ENCODE measurements at regions not wholly inside any gene's neighbourhood (a gene's known extent, or its start where the extent isn't known, plus 50 kb on each side); places are given as distances from the start of the nearest gene placed in this dataset.
"Not testable (repeated sequence)": the region's sequence is repeated elsewhere in the genome, so short reads cannot be mapped to it uniquely, and the experiment has no call there.

DNA sequence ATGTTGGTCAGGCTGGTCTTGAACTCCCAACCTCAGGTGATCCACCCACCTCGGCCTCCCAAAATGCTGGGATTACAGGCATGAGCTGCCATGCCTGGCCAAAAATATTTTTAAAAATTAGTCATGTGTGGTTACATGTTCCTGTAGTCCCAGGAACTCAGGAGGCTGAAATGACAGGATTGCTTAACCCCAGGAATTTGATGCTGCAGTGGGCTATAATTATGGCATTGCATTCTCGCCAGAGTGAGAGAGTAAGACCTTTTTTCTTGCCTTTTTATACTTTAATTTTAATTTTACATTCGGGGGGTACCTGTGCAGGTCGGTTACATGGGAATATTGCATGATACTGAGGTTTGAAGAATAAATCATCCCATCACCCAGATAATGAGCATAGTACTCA lies 86.6 kb upstream of the ZNF92 start:
- no peak for TF ChIP-seq EZH2phosphoT487 (IDR thresholded peaks at IDR 0.05; ENCODE audit: borderline replicate concordance, low read depth, low read length)
- TF ChIP-seq, protein P1, sequence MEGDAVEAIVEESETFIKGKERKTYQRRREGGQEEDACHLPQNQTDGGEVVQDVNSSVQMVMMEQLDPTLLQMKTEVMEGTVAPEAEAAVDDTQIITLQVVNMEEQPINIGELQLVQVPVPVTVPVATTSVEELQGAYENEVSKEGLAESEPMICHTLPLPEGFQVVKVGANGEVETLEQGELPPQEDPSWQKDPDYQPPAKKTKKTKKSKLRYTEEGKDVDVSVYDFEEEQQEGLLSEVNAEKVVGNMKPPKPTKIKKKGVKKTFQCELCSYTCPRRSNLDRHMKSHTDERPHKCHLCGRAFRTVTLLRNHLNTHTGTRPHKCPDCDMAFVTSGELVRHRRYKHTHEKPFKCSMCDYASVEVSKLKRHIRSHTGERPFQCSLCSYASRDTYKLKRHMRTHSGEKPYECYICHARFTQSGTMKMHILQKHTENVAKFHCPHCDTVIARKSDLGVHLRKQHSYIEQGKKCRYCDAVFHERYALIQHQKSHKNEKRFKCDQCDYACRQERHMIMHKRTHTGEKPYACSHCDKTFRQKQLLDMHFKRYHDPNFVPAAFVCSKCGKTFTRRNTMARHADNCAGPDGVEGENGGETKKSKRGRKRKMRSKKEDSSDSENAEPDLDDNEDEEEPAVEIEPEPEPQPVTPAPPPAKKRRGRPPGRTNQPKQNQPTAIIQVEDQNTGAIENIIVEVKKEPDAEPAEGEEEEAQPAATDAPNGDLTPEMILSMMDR (conservative IDR thresholded peaks at IDR 0.05; ENCODE audit: low read length) = no peak
- H3K4me2 ChIP-seq (ENCODE audit: low read length) = no peak overlapping the region
- H3K36me3 ChIP-seq (ENCODE audit: insufficient read depth, low read length) = no peaks in the 10 kb centered on the region
- no peaks in the 10 kb centered on the region for H3K79me2 ChIP-seq (ENCODE audit: insufficient read depth, low read depth, low read length)
- BruUV-seq (replicated peaks) = no TSS peak
- no peaks in the 10 kb centered on the region for H3K9me2 ChIP-seq (ENCODE audit: insufficient read depth, low read length)
- intact Hi-C loops (cut with micrococcal nuclease; ENCODE audit: unreplicated experiment) = no loop called here
- CTCF ChIA-PET (ENCODE audit: unreplicated experiment) = no interaction called here
- no peak overlapping the region for H2AFZ ChIP-seq (ENCODE audit: low read length)
- no peaks in the 10 kb centered on the region for H3K9me3 ChIP-seq (ENCODE audit: low read length)
- DNase-seq (ENCODE audit: low spot score) = no peak
- H3K4me3 ChIP-seq (ENCODE audit: low read depth, low read length, poor library complexity, severe bottlenecking) = no peak overlapping the region
- H3K27ac ChIP-seq (ENCODE audit: low read depth, low read length, poor library complexity, severe bottlenecking) = no peak overlapping the region
- H4K20me1 ChIP-seq (ENCODE audit: insufficient read depth, low read length) = no peaks in the 10 kb centered on the region
- no peaks in the 10 kb centered on the region for H3K4me1 ChIP-seq (ENCODE audit: insufficient read depth, low read length, poor library complexity, severe bottlenecking)
- POLR2A ChIA-PET = no interaction called here

DNA sequence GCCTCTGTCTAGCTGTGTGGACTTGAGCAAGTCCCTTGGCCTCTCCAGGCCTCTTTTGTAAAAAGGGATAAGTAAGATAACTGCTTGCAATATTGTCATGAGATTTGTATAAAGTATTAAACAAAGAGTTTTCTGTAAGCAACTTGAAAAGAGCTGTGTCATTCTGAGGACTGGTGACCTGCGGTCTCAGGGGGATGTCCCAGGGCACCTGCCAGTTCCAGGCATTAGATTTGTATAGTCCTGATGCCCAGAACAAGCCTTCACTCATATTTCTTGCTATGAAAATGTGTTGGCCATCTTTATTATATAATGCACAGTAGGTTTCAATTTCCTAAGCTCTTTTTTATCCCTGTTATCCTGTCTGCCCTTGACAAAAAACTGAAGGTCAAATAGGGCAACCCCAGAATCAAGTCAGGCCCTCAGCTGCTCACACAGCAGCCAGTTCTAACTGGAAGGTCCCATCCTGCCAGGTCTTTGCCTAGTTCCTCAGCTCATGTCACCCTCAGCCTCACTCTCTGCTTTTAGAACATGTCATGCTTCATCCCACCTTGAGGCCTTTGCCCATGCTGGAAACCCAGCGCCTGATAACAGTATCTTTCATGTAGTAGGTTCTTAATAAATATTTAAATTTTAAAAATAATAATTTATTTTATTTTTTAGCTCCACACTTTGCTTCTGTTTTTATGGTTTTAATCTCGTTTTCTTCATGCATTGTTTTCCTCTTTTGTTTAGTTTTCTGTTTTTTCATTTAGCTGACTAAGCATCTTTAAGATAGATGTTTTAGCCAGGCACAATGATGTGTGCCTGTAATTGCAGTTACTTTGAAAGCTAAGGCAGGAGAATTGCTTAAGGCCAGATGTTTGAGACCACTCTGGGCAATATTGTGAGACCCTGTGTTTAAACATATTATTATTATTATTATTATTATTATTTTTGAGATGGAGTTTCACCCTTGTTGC lies 87.5 kb upstream of the ZNF92 start:
- BruUV-seq (replicated peaks) = no TSS peak
- Histone ChIP-seq H3K4me3 (ENCODE audit: low read depth, low read length, poor library complexity, severe bottlenecking) (no peak overlapping the region), H3K36me3 (ENCODE audit: insufficient read depth, low read length) (no peaks in the 10 kb centered on the region), H3K27ac (ENCODE audit: low read depth, low read length, poor library complexity, severe bottlenecking) (no peak overlapping the region), H3K9me2 (ENCODE audit: insufficient read depth, low read length) (no peaks in the 10 kb centered on the region), H3K4me1 (ENCODE audit: insufficient read depth, low read length, poor library complexity, severe bottlenecking) (no peaks in the 10 kb centered on the region), H4K20me1 (ENCODE audit: insufficient read depth, low read length) (no peaks in the 10 kb centered on the region), H3K9me3 (ENCODE audit: low read length) (no peaks in the 10 kb centered on the region), H3K79me2 (ENCODE audit: insufficient read depth, low read depth, low read length) (no peaks in the 10 kb centered on the region), H3K4me2 (ENCODE audit: low read length) (no peak overlapping the region), H2AFZ (ENCODE audit: low read length) (no peak overlapping the region)
- TF ChIP-seq EZH2phosphoT487 (IDR thresholded peaks at IDR 0.05; ENCODE audit: borderline replicate concordance, low read depth, low read length) = no peak
- TF ChIP-seq, protein P1 (conservative IDR thresholded peaks at IDR 0.05; ENCODE audit: low read length) = no peak
- ChIA-PET CTCF (ENCODE audit: unreplicated experiment) (no interaction called here), POLR2A (interaction anchor here (1.0 to 1.6 kb wide), 2 partner anchors 9 to 15 kb away, joined by 3 to 4 read pairs; no protein-coding TSS in a partner anchor)
- DNase-seq (ENCODE audit: low spot score) = no peak
- intact Hi-C loops (cut with micrococcal nuclease; ENCODE audit: unreplicated experiment) = no loop called here

DNA sequence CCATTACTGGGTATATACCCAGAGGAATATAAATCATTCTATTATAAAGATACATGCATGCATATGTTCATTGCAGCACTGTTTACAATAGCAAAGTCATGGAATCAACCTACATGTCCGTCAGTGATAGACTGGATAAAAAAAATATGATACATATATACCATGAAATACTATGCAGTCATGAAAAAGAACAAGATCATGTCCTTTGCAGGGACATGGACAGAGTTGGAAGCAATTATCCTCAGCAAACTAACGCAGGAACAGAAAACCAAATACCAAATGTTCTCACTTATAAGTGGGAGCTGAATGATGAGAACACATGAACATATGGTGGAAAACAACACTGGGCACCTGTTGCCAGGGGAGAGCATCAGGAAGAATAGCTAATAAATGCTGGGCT lies 88.4 kb upstream of the ZNF92 start:
- H3K9me2 ChIP-seq (ENCODE audit: insufficient read depth, low read length); H3K4me3 ChIP-seq (ENCODE audit: low read depth, low read length, poor library complexity, severe bottlenecking); CTCF ChIA-PET (ENCODE audit: unreplicated experiment); H2AFZ ChIP-seq (ENCODE audit: low read length); H3K27ac ChIP-seq (ENCODE audit: low read depth, low read length, poor library complexity, severe bottlenecking); intact Hi-C loops (cut with micrococcal nuclease; ENCODE audit: unreplicated experiment); H3K4me2 ChIP-seq (ENCODE audit: low read length); BruUV-seq (replicated peaks); H3K4me1 ChIP-seq (ENCODE audit: insufficient read depth, low read length, poor library complexity, severe bottlenecking); H3K79me2 ChIP-seq (ENCODE audit: insufficient read depth, low read depth, low read length); H4K20me1 ChIP-seq (ENCODE audit: insufficient read depth, low read length); DNase-seq (ENCODE audit: low spot score); H3K36me3 ChIP-seq (ENCODE audit: insufficient read depth, low read length); H3K9me3 ChIP-seq (ENCODE audit: low read length): not testable (repeated sequence)
- POLR2A ChIA-PET = interaction anchor here (1.6 kb wide), 2 partner anchors 15 kb away, joined by 4 to 8 read pairs; no protein-coding TSS in a partner anchor
